Gastrocnemius medialis (tissue), 4 donors: ENCODE measurements at regions not wholly inside any gene's neighbourhood (a gene's known extent, or its start where the extent isn't known, plus 50 kb on each side); places are given as distances from the start of the nearest gene placed in this dataset.

Experiments
- CTCF ChIP-seq, 5 experiments: fragments of 450-650 bp in 3 of 5; fragments of 200-600 bp in 2 of 5; sonication (generic) in 2 of 5; IDR thresholded peaks in 4 of 5; conservative IDR thresholded peaks in 1 of 5; 1 replicate in 4 of 5; 2 replicates in 1 of 5; pipeline ENCODE4 v1.5.1; 2016 to 2019; ENCODE audit warnings: antibody characterized with exemption in 5 of 5, mild to moderate bottlenecking in 3 of 5, moderate library complexity in 3 of 5
- POLR2A ChIP-seq, 2 donors: fragments of 450-650 bp; IDR thresholded peaks; one replicate each; pipeline ENCODE4 v1.6.1; 2017; ENCODE audit warnings: antibody characterized with exemption in 2 of 2, mild to moderate bottlenecking in 2 of 2, moderate library complexity in 2 of 2

GRCh38 chr13:67696775-67697174, 466.6 kb upstream of the PCDH9 start:
- TF ChIP-seq CTCF (IDR thresholded peaks at IDR 0.05 in 4 of 5, conservative IDR thresholded peaks at IDR 0.05 in 1 of 5), result no peak
- TF ChIP-seq POLR2A (IDR thresholded peaks at IDR 0.05), result no peak
